Gastroesophageal sphincter (tissue), 4 donors: ENCODE measurements at regions not wholly inside any gene's neighbourhood (a gene's known extent, or its start where the extent isn't known, plus 50 kb on each side); places are given as distances from the start of the nearest gene placed in this dataset.
"Not testable (repeated sequence)": the region's sequence is repeated elsewhere in the genome, so short reads cannot be mapped to it uniquely, and the experiment has no call there.

Experiments
- ATAC-seq: fragments of 150-250 bp; one replicate; pipeline ENCODE4 v1.9.1; 2016; ENCODE audit warnings: mild to moderate bottlenecking, moderate library complexity
- H3K27ac ChIP-seq, 4 donors: fragments of 200-600 bp; sonication (generic) in 3 of 4; 1 replicate in 3 of 4; 2 replicates in 1 of 4; pipeline ENCODE4 v1.5.1; 2016 to 2019
- H3K27me3 ChIP-seq: fragments of 200-600 bp; sonication (generic); one replicate; pipeline ENCODE4 v1.5.1; 2019
- H3K36me3 ChIP-seq, 2 donors: fragments of 200-600 bp; sonication (generic); one replicate each; pipeline ENCODE4 v1.5.1; 2019; ENCODE audit warnings: control low read depth in 1 of 2
- H3K4me1 ChIP-seq, 3 donors: fragments of 200-600 bp; sonication (generic); 1 replicate in 2 of 3; 2 replicates in 1 of 3; pipeline ENCODE4 v1.5.1; 2016 to 2019; ENCODE audit warnings: control low read depth in 2 of 3
- H3K4me3 ChIP-seq, 2 donors: fragments of 200-600 bp; sonication (generic); one replicate each; pipeline ENCODE4 v1.5.1; 2019; ENCODE audit warnings: mild to moderate bottlenecking in 1 of 2, moderate library complexity in 1 of 2
- H3K9me3 ChIP-seq, 3 donors: fragments of 200-600 bp; sonication (generic); one replicate each; pipeline ENCODE4 v1.5.1; 2017 to 2019; ENCODE audit warnings: control low read depth in 2 of 3
- EP300 ChIP-seq: sonication (generic); formaldehyde crosslinking; IDR thresholded peaks from one replicate; pipeline ENCODE4 v1.6.1; 2017; ENCODE audit warnings: antibody characterized with exemption, mild to moderate bottlenecking
- POLR2A ChIP-seq, 2 donors: fragments of 450-650 bp; IDR thresholded peaks; one replicate each; pipeline ENCODE4 v1.6.1; 2017; ENCODE audit warnings: antibody characterized with exemption in 2 of 2, mild to moderate bottlenecking in 2 of 2, moderate library complexity in 1 of 2
- POLR2AphosphoS5 ChIP-seq: sonication (generic); formaldehyde crosslinking; IDR thresholded peaks from one replicate; pipeline ENCODE4 v1.6.1; 2017; ENCODE audit warnings: antibody characterized with exemption
- WGBS, 2 donors: methylation state at CpG; one replicate each; pipeline ENCODE4 v1.1.5; 2018; ENCODE audit warnings: low coverage in 1 of 2; 5-methylcytosine and 5-hydroxymethylcytosine counted together
- TF ChIP-seq, protein P1 (sequence below), 4 experiments: fragments of 200-600 bp in 2 of 4; fragments of 450-650 bp in 2 of 4; sonication (generic) in 1 of 4; IDR thresholded peaks; one replicate each; pipeline ENCODE4 v1.5.1; 2017 to 2019; ENCODE audit warnings: antibody characterized with exemption in 4 of 4, mild to moderate bottlenecking in 2 of 4, moderate library complexity in 2 of 4

DNA sequence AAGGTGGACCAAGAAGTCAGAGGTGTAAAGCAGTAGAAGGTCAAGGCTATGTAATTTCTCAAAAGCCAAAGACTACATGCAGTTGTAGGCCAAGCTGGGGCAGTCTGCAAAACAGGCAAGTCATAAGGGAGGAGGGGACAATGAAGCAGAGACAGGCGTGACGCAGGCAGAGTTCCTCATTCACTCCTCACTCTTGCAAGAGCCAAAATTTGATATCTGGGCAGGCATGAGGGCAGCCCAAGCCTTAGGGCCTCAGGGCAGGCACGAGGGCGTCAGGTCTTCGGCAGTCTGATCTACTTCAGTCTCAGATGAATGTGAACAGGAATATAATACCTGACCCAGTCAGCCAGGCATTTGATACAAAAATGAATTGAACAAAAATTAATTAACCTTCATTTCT, 86.4 kb upstream of the AGA start:
- TF ChIP-seq EP300: no peak
- no peak for TF ChIP-seq POLR2A (IDR thresholded peaks at IDR 0.05)
- TF ChIP-seq POLR2AphosphoS5: no peak
- TF ChIP-seq, protein P1, sequence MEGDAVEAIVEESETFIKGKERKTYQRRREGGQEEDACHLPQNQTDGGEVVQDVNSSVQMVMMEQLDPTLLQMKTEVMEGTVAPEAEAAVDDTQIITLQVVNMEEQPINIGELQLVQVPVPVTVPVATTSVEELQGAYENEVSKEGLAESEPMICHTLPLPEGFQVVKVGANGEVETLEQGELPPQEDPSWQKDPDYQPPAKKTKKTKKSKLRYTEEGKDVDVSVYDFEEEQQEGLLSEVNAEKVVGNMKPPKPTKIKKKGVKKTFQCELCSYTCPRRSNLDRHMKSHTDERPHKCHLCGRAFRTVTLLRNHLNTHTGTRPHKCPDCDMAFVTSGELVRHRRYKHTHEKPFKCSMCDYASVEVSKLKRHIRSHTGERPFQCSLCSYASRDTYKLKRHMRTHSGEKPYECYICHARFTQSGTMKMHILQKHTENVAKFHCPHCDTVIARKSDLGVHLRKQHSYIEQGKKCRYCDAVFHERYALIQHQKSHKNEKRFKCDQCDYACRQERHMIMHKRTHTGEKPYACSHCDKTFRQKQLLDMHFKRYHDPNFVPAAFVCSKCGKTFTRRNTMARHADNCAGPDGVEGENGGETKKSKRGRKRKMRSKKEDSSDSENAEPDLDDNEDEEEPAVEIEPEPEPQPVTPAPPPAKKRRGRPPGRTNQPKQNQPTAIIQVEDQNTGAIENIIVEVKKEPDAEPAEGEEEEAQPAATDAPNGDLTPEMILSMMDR (IDR thresholded peaks at IDR 0.05): no peak
- Histone ChIP-seq H3K36me3 (no peaks in the 10 kb centered on the region), H3K27ac (no peak overlapping the region), H3K4me1 (no peaks in the 10 kb centered on the region), H3K9me3 (no peaks in the 10 kb centered on the region), H3K27me3 (no peaks in the 10 kb centered on the region), H3K4me3 (no peak overlapping the region)
- WGBS, 2 donors: 86 to 90% methylated on average over 2 to 5 of the region's 5 CpGs
- ATAC-seq: no peak

GRCh38 chr4:177530561-177530960, 88.3 kb upstream of the AGA start:
- ATAC-seq: no peak
- Histone ChIP-seq H3K9me3 (no peaks in the 10 kb centered on the region), H3K4me3 (no peak overlapping the region), H3K4me1 (no peaks in the 10 kb centered on the region), H3K36me3 (no peaks in the 10 kb centered on the region), H3K27me3 (no peaks in the 10 kb centered on the region), H3K27ac (no peak overlapping the region)
- TF ChIP-seq EP300 (no peak), POLR2A (IDR thresholded peaks at IDR 0.05) (no peak), POLR2AphosphoS5 (no peak)
- TF ChIP-seq, protein P1 (IDR thresholded peaks at IDR 0.05): no peak
- WGBS, 2 donors: 76 to 87% methylated on average over 1 of the region's 1 CpG

GRCh38 chr4:177532358-177532757, 90.1 kb upstream of the AGA start:
- 75 to 85% methylated on average over 2 of the region's 2 CpGs for WGBS, 2 donors
- Histone ChIP-seq H3K27ac (no peak overlapping the region), H3K36me3 (no peaks in the 10 kb centered on the region), H3K4me3 (no peak overlapping the region), H3K27me3 (no peaks in the 10 kb centered on the region), H3K4me1 (no peaks in the 10 kb centered on the region), H3K9me3 (no peaks in the 10 kb centered on the region)
- ATAC-seq: no peak
- TF ChIP-seq, protein P1 (IDR thresholded peaks at IDR 0.05): no peak
- TF ChIP-seq EP300 (no peak), POLR2AphosphoS5 (no peak), POLR2A (IDR thresholded peaks at IDR 0.05) (no peak)

- H3K27me3 ChIP-seq, H3K4me1 ChIP-seq, H3K27ac ChIP-seq, H3K4me3 ChIP-seq, H3K36me3 ChIP-seq, H3K9me3 ChIP-seq, ATAC-seq: not testable (repeated sequence)
- WGBS, 2 donors: 80 to 89% methylated on average over 3 of the region's 3 CpGs
These were observed 92.6 kb upstream of the AGA start for GRCh38 chr4:177534841-177535240.

- no peaks in the 10 kb centered on the region for H3K27me3 ChIP-seq
- no peak for ATAC-seq
- H3K36me3 ChIP-seq: no peaks in the 10 kb centered on the region
- H3K4me1 ChIP-seq: no peaks in the 10 kb centered on the region
- H3K4me3 ChIP-seq: no peak overlapping the region
- no peak overlapping the region for H3K27ac ChIP-seq
- H3K9me3 ChIP-seq: no peaks in the 10 kb centered on the region
- no peak for TF ChIP-seq POLR2AphosphoS5
- TF ChIP-seq, protein P1 (IDR thresholded peaks at IDR 0.05): no peak
- TF ChIP-seq EP300: no peak
- TF ChIP-seq POLR2A (IDR thresholded peaks at IDR 0.05): no peak
These were observed 104.5 kb upstream of the AGA start for GRCh38 chr4:177546745-177547144.

DNA sequence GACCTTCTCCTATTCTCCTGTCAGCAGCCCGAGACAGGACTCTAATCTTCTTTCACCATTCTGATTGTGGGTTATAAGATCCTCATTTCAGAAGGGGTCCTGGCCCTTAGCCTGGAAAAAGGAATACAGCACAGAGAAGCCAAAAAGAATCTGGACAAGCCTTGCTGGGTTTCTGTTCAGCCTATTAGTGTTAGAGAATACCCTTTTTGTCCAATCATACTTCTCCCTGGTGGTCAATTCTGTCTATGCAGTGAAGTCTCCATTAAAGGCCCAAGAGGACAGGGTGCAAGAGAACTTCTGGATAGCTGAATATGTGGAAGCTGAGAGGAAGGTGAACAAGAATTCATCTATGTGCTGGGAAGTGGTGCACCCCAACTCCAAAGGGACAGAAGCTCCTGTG, 105.7 kb upstream of the AGA start:
- Histone ChIP-seq H3K4me1 (no peaks in the 10 kb centered on the region), H3K36me3 (no peaks in the 10 kb centered on the region), H3K27ac (no peak overlapping the region), H3K9me3 (no peaks in the 10 kb centered on the region), H3K27me3 (no peaks in the 10 kb centered on the region), H3K4me3 (no peak overlapping the region)
- 100% methylated on average over 1 of the region's 1 CpG; no CpG with 5 or more reads in 1 of the 2 donors for WGBS, 2 donors
- TF ChIP-seq POLR2A (IDR thresholded peaks at IDR 0.05) (no peak), POLR2AphosphoS5 (no peak), EP300 (no peak)
- TF ChIP-seq, protein P1 (IDR thresholded peaks at IDR 0.05): no peak
- no peak for ATAC-seq
